ENCODE measurements at regions not wholly inside any gene's neighbourhood (a gene's known extent, or its start where the extent isn't known, plus 50 kb on each side); places are given as distances from the start of the nearest gene placed in this dataset.
"Not testable (repeated sequence)": the region's sequence is repeated elsewhere in the genome, so short reads cannot be mapped to it uniquely, and the experiment has no call there.

DNA sequence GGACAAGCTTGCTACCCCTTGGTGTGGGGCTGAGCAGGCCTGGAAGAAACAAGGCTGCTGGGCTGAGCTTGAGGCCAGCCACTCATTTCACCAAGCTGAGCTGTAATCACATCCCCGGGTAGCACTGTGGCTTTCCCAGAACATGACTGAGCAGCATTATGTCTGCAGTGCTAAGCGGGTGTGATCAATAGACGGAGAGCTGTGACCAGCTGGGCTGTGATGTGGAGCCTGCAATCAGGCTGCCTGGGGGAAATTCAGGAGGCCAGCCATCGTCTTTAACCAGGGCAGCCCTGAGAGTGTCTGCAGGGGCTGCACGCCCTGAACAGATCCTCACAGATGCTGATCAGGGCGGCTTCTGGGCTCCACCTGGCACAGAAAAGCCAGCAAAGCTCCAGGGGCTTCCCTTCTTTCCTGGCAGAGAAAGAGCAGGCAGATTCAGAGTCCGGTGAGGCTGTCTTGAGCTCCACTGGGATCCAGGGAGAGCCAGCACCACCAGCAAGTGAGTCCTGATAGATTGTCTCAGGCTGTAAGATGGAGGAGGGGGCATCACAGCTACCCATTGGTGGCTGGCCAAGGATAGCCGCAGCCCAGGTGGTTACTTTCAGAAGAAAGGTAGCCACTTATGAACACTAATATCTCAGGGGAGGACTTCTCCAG is 165.9 kb downstream of the NRN1 start:
- H3K36me3 ChIP-seq (ENCODE audit: control insufficient read depth in 4 of 4, insufficient read depth in 4 of 4, low read length in 3 of 4): no peaks in the 10 kb centered on the region
- ChIA-PET CTCF (no interaction called here), POLR2A (no interaction called here)
- DNase-seq: no peak
- H3K4me1 ChIP-seq (ENCODE audit: control extremely low read depth in 1 of 4, control insufficient read depth in 4 of 4, insufficient read depth in 4 of 4, low read length in 3 of 4): no peaks in the 10 kb centered on the region
- H3K9me3 ChIP-seq (ENCODE audit: control extremely low read depth in 1 of 5, control insufficient read depth in 4 of 5, insufficient read depth in 2 of 5, low read depth in 1 of 5, low read length in 4 of 5): no peaks in the 10 kb centered on the region
- 85% methylated on average over 7 of the region's 8 CpGs for WGBS (ENCODE audit: insufficient coverage)
- H3K27me3 ChIP-seq (replicated peaks in 2 of 5; ENCODE audit: control insufficient read depth in 4 of 5, insufficient read depth in 5 of 5, low read length in 4 of 5): peaks cover 0 to 3% (median 0%) of the 10 kb centered on the region in 5 experiments
- H3K27ac ChIP-seq (ENCODE audit: insufficient read depth in 1 of 2, low read depth in 1 of 2, low read length in 2 of 2, poor library complexity in 1 of 2, severe bottlenecking in 2 of 2): no peak overlapping the region
- no peak overlapping the region for H3K4me3 ChIP-seq (ENCODE audit: control insufficient read depth in 1 of 7, extremely low read depth in 1 of 7, insufficient read depth in 4 of 7, low read depth in 2 of 7, low read length in 6 of 7)

DNA sequence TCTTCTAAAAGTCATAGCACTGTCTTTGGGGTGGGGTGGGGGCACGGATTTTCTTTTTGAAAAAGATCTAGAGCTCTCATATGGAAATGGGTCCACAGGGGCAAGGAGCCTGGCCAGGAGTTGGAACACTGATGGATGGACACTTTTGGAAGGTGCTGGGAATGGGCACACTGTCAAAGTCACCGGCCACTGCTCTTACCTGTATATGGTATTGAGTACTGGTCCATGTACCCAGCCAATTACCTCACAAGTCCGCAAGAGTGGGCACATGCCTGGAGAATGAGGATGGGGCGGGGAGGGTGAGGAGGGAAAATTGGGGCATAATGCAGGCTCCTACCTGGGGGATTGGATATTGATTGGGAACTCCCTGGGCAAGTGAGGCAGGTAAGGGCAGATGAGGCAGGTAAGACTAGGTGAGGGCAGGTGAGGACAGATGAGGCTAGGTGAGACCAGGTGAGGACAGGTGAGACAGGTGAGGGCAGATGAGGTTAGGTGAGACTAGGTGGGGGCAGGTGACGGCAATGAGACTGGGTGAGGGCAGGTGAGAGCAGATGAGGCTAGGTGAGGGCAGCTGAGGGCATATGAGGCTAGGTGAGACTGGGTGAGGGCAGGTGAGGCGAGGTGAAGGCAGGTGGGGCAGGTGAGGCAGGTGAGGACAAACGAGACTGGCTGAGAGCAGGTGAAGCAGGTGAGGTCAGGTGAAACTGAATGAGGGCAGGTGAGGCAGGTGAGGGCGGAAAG is 167.9 kb downstream of the NRN1 start:
- Histone ChIP-seq H3K27ac (ENCODE audit: insufficient read depth in 1 of 2, low read depth in 1 of 2, low read length in 2 of 2, poor library complexity in 1 of 2, severe bottlenecking in 2 of 2) (no peak overlapping the region), H3K9me3 (ENCODE audit: control extremely low read depth in 1 of 5, control insufficient read depth in 4 of 5, insufficient read depth in 2 of 5, low read depth in 1 of 5, low read length in 4 of 5) (no peaks in the 10 kb centered on the region), H3K36me3 (ENCODE audit: control insufficient read depth in 4 of 4, insufficient read depth in 4 of 4, low read length in 3 of 4) (no peaks in the 10 kb centered on the region), H3K4me1 (ENCODE audit: control extremely low read depth in 1 of 4, control insufficient read depth in 4 of 4, insufficient read depth in 4 of 4, low read length in 3 of 4) (no peaks in the 10 kb centered on the region), H3K27me3 (replicated peaks in 2 of 5; ENCODE audit: control insufficient read depth in 4 of 5, insufficient read depth in 5 of 5, low read length in 4 of 5) (peaks cover 0 to 3% (median 0%) of the 10 kb centered on the region in 5 experiments), H3K4me3 (ENCODE audit: control insufficient read depth in 1 of 7, extremely low read depth in 1 of 7, insufficient read depth in 4 of 7, low read depth in 2 of 7, low read length in 6 of 7) (no peak overlapping the region)
- CTCF ChIA-PET: no interaction called here
- POLR2A ChIA-PET: no interaction called here
- WGBS (ENCODE audit: insufficient coverage): 98% methylated on average over 7 of the region's 8 CpGs
- no peak for DNase-seq

DNA sequence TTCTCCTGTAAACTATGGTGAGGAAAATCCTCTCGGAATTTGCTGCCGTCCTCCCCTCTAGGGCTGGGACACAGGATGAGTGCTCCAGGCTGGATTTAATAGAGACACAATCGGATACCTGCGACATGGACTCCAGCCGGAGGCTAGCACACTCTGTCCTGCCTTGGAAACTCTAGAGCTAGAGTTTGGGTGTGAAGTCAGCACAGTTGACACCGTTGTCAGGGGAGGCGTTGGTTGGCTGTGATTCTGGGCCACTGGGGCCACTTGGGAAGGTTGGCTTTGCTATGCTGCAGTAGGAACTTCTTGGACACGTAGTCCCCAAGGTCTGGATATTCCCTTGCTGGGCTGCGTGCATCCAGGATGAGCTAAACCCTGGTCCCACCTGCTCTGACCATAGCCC is 169.4 kb downstream of the NRN1 start:
- ChIA-PET POLR2A (no interaction called here), CTCF (no interaction called here)
- Histone ChIP-seq H3K4me1 (ENCODE audit: control extremely low read depth in 1 of 4, control insufficient read depth in 4 of 4, insufficient read depth in 4 of 4, low read length in 3 of 4) (peaks cover 0 to 9% (median 0%) of the 10 kb centered on the region in 4 experiments), H3K4me3 (ENCODE audit: control insufficient read depth in 1 of 7, extremely low read depth in 1 of 7, insufficient read depth in 4 of 7, low read depth in 2 of 7, low read length in 6 of 7) (no peak overlapping the region), H3K36me3 (ENCODE audit: control insufficient read depth in 4 of 4, insufficient read depth in 4 of 4, low read length in 3 of 4) (no peaks in the 10 kb centered on the region), H3K27me3 (replicated peaks in 2 of 5; ENCODE audit: control insufficient read depth in 4 of 5, insufficient read depth in 5 of 5, low read length in 4 of 5) (no peaks in the 10 kb centered on the region), H3K9me3 (ENCODE audit: control extremely low read depth in 1 of 5, control insufficient read depth in 4 of 5, insufficient read depth in 2 of 5, low read depth in 1 of 5, low read length in 4 of 5) (no peaks in the 10 kb centered on the region), H3K27ac (ENCODE audit: insufficient read depth in 1 of 2, low read depth in 1 of 2, low read length in 2 of 2, poor library complexity in 1 of 2, severe bottlenecking in 2 of 2) (no peak overlapping the region)
- no peak for DNase-seq
- 97% methylated on average over 5 of the region's 9 CpGs for WGBS (ENCODE audit: insufficient coverage)

DNA sequence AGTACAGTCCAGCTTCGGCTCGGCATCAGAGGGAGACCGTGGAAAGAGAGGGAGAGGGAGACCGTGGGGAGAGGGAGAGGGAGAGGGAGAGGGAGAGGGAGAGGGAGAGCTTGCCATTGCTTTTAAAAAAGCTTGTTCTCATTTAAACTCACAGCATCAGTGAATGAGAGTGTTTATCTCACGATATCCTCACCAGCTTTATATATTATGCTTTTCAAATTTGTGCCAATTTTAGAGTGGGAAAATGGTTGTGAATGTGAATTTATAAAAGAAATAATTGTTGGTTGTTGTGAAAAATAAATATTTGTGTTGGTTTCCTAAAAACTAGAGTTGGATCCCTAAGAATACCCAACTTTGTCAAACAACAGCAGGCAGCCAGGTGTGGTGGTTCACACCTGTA is 170.1 kb downstream of the NRN1 start:
- CTCF ChIA-PET, POLR2A ChIA-PET: not testable (repeated sequence)
- WGBS (ENCODE audit: insufficient coverage): no CpG with 5 or more reads among the region's 5 CpGs

DNA sequence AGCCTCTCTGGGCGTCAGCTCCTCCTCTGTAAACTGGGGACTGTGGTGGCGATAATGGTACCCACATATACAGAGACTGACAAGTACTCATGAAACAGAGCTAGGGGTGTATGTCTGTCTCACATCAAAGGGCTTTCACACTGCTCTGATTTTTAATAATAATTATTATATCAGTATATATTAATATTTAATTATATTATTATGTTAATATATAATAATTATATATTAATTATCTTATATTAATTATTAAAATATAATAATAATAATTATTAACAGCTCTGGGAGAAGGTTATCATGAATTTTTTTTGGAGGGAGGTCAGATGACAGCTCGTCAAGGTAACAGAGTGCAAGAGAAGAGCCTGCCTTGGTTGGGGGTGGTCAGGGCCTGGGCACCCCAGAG is 173.6 kb downstream of the NRN1 start:
- ChIA-PET CTCF (no interaction called here), POLR2A (no interaction called here)
- Histone ChIP-seq H3K4me3 (ENCODE audit: control insufficient read depth in 1 of 7, extremely low read depth in 1 of 7, insufficient read depth in 4 of 7, low read depth in 2 of 7, low read length in 6 of 7) (no peak overlapping the region), H3K36me3 (ENCODE audit: control insufficient read depth in 4 of 4, insufficient read depth in 4 of 4, low read length in 3 of 4) (no peaks in the 10 kb centered on the region), H3K27me3 (replicated peaks in 2 of 5; ENCODE audit: control insufficient read depth in 4 of 5, insufficient read depth in 5 of 5, low read length in 4 of 5) (no peaks in the 10 kb centered on the region), H3K4me1 (ENCODE audit: control extremely low read depth in 1 of 4, control insufficient read depth in 4 of 4, insufficient read depth in 4 of 4, low read length in 3 of 4) (peaks cover 0 to 29% (median 7%) of the 10 kb centered on the region in 4 experiments), H3K27ac (ENCODE audit: insufficient read depth in 1 of 2, low read depth in 1 of 2, low read length in 2 of 2, poor library complexity in 1 of 2, severe bottlenecking in 2 of 2) (no peak overlapping the region), H3K9me3 (ENCODE audit: control extremely low read depth in 1 of 5, control insufficient read depth in 4 of 5, insufficient read depth in 2 of 5, low read depth in 1 of 5, low read length in 4 of 5) (no peaks in the 10 kb centered on the region)
- DNase-seq: no peak
- WGBS (ENCODE audit: insufficient coverage): no CpG with 5 or more reads among the region's 3 CpGs

More for the DNA sequence above, 170.1 kb downstream of the NRN1 start:
- not testable (repeated sequence) for DNase-seq; H3K9me3 ChIP-seq (ENCODE audit: control extremely low read depth in 1 of 5, control insufficient read depth in 4 of 5, insufficient read depth in 2 of 5, low read depth in 1 of 5, low read length in 4 of 5); H3K4me3 ChIP-seq (ENCODE audit: control insufficient read depth in 1 of 7, extremely low read depth in 1 of 7, insufficient read depth in 4 of 7, low read depth in 2 of 7, low read length in 6 of 7); H3K27ac ChIP-seq (ENCODE audit: insufficient read depth in 1 of 2, low read depth in 1 of 2, low read length in 2 of 2, poor library complexity in 1 of 2, severe bottlenecking in 2 of 2); H3K27me3 ChIP-seq (replicated peaks in 2 of 5; ENCODE audit: control insufficient read depth in 4 of 5, insufficient read depth in 5 of 5, low read length in 4 of 5); H3K36me3 ChIP-seq (ENCODE audit: control insufficient read depth in 4 of 4, insufficient read depth in 4 of 4, low read length in 3 of 4)
- H3K4me1 ChIP-seq (ENCODE audit: control extremely low read depth in 1 of 4, control insufficient read depth in 4 of 4, insufficient read depth in 4 of 4, low read length in 3 of 4): peaks cover 0 to 14% (median 3%) of the 10 kb centered on the region in 4 experiments

DNA sequence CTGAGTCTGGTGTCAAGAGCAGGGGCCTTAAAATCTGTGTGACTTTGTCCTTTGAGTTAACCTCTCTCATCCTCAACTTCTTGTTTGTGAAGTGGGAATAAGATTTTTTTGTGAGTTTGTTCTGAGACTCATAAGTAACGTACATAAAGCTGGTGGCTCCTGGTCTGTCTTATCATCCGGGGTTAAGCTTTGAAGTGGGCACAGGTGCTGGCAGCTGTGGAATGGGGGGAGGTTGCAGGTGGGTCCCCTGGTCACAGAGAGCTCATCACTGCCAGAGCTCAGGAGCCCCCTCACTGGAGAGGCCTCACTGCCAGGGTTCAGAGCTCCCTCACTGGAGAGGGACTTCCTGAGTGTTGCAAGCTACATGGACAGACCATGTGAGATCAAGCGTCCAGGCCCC is 174.1 kb downstream of the NRN1 start:
- Histone ChIP-seq H3K36me3 (ENCODE audit: control insufficient read depth in 4 of 4, insufficient read depth in 4 of 4, low read length in 3 of 4) (no peaks in the 10 kb centered on the region), H3K27ac (ENCODE audit: insufficient read depth in 1 of 2, low read depth in 1 of 2, low read length in 2 of 2, poor library complexity in 1 of 2, severe bottlenecking in 2 of 2) (no peak overlapping the region), H3K27me3 (replicated peaks in 2 of 5; ENCODE audit: control insufficient read depth in 4 of 5, insufficient read depth in 5 of 5, low read length in 4 of 5) (no peaks in the 10 kb centered on the region), H3K4me1 (ENCODE audit: control extremely low read depth in 1 of 4, control insufficient read depth in 4 of 4, insufficient read depth in 4 of 4, low read length in 3 of 4) (peaks cover 0 to 34% (median 7%) of the 10 kb centered on the region in 4 experiments), H3K9me3 (ENCODE audit: control extremely low read depth in 1 of 5, control insufficient read depth in 4 of 5, insufficient read depth in 2 of 5, low read depth in 1 of 5, low read length in 4 of 5) (no peaks in the 10 kb centered on the region), H3K4me3 (ENCODE audit: control insufficient read depth in 1 of 7, extremely low read depth in 1 of 7, insufficient read depth in 4 of 7, low read depth in 2 of 7, low read length in 6 of 7) (no peak overlapping the region)
- ChIA-PET POLR2A (no interaction called here), CTCF (no interaction called here)
- no peak for DNase-seq
- WGBS (ENCODE audit: insufficient coverage): 100% methylated on average over 3 of the region's 3 CpGs

DNA sequence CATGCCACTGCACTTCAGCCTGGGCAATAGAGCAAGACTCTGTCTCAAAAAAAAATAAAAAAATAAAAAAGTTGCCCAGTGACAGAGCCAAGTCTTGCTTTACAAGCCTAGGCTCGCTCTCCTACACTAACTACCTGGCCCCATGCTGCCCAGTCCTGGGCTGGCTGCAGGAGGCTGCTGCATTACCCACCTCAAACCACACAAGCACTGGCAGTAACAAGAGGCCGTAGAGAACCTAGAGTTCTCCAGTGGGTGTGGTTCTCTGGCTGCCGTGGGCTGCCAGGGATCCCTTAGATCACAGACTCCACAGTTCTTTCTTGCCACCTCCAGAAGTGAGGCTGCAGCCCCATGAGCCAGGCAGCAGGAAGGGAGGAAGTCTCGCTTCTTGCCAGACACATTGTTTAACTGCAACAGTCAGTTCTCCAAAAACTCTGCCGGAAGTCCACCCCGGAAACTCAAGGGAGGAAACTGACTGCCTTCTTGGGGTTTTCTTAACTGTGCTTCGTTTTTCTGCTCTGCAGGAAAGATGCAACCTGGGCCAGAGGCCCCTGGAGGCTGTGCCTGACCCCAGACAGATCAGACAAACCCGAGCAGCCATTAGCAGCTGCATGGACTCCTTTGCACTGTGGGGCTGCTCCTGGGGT is 175.4 kb downstream of the NRN1 start:
- CTCF ChIA-PET; H3K27ac ChIP-seq (ENCODE audit: insufficient read depth in 1 of 2, low read depth in 1 of 2, low read length in 2 of 2, poor library complexity in 1 of 2, severe bottlenecking in 2 of 2); H3K36me3 ChIP-seq (ENCODE audit: control insufficient read depth in 4 of 4, insufficient read depth in 4 of 4, low read length in 3 of 4); POLR2A ChIA-PET; H3K27me3 ChIP-seq (replicated peaks in 2 of 5; ENCODE audit: control insufficient read depth in 4 of 5, insufficient read depth in 5 of 5, low read length in 4 of 5); H3K9me3 ChIP-seq (ENCODE audit: control extremely low read depth in 1 of 5, control insufficient read depth in 4 of 5, insufficient read depth in 2 of 5, low read depth in 1 of 5, low read length in 4 of 5): not testable (repeated sequence)
- Histone ChIP-seq H3K4me3 (ENCODE audit: control insufficient read depth in 1 of 7, extremely low read depth in 1 of 7, insufficient read depth in 4 of 7, low read depth in 2 of 7, low read length in 6 of 7) (peak overlapping the region in 1 of 7 experiments; percentile 19), H3K4me1 (ENCODE audit: control extremely low read depth in 1 of 4, control insufficient read depth in 4 of 4, insufficient read depth in 4 of 4, low read length in 3 of 4) (peaks cover 0 to 36% (median 7%) of the 10 kb centered on the region in 4 experiments)
- peak; percentile 11 to 75 (median 14) for DNase-seq
- WGBS (ENCODE audit: insufficient coverage): 43% methylated on average over 6 of the region's 8 CpGs

Measured in common myeloid progenitor, CD34-positive (primary cell).